HepG2 (cell line): ENCODE measurements at regions not wholly inside any gene's neighbourhood (a gene's known extent, or its start where the extent isn't known, plus 50 kb on each side); places are given as distances from the start of the nearest gene placed in this dataset.

ENCODE experiments used
- ATAC-seq: fragments of 200-7000 bp; cut with Tn5 transposase; 3 replicates; pipeline ENCODE4 v1.9.1; 2020; ENCODE audit warnings: mild to moderate bottlenecking, moderate library complexity
- BruUV-seq: library from RNA; stranded (reverse); fragments of 400-500 nt; replicated peaks from 2 replicates; lab custom pipeline; 2021; lab: Mats Ljungman, UMichigan
- CTCF ChIA-PET: fragments of 300-600 bp; formaldehyde crosslinking; extraction: SDS; loops from one replicate; lab custom pipeline; 2021; ENCODE audit warnings: low total read pairs, inconsistent platforms, low intra/inter-chr PET ratio; lab: Yijun Ruan, JAX
- POLR2A ChIA-PET: fragments of 350-600 bp; sonication (Branson Sonifier 250); formaldehyde crosslinking; loops from one replicate; lab custom pipeline; 2020; ENCODE audit warnings: antibody characterized with exemption, inconsistent platforms; lab: Yijun Ruan, JAX
- DNase-seq: peaks from one replicate; pipeline ENCODE4 v3.0.0-alpha.2; 2015; ENCODE audit warnings: low spot score
- FAIRE-seq: peaks from 3 replicates; lab custom pipeline; 2011; peaks lifted over from hg19 to GRCh38; lab: Jason Lieb, UNC
- H2AFZ ChIP-seq: one replicate; pipeline ENCODE4 v1.6.1; 2011; ENCODE audit warnings: low read length, inconsistent platforms
- H3K27ac ChIP-seq: fragments of 300-600 bp; 3 replicates; pipeline ENCODE4 v1.8.0; 2011; ENCODE audit warnings: mixed run types, mild to moderate bottlenecking, mixed read lengths, low read length, inconsistent platforms; ENCODE audit not compliant: insufficient read depth; ENCODE audit errors: extremely low read length
- H3K27me3 ChIP-seq, 2 experiments: fragments of 200-600 bp in 1 of 2; 2 replicates in 1 of 2; 3 replicates in 1 of 2; pipeline versions ENCODE4 v1.6.0 to v1.8.0; 2011; ENCODE audit warnings: low read length in 2 of 2, mild to moderate bottlenecking in 2 of 2, moderate library complexity in 2 of 2, inconsistent platforms in 1 of 2; ENCODE audit not compliant: insufficient read depth in 2 of 2, control insufficient read depth in 1 of 2
- H3K36me3 ChIP-seq, 2 experiments: fragments of 200-600 bp in 1 of 2; replicated peaks in 1 of 2; 2 replicates in 1 of 2; 3 replicates in 1 of 2; pipeline versions ENCODE4 v1.5.1 to v1.8.0; 2011; ENCODE audit warnings: low read length in 2 of 2, inconsistent platforms in 1 of 2; ENCODE audit not compliant: insufficient read depth in 2 of 2, control insufficient read depth in 1 of 2
- H3K4me1 ChIP-seq: 2 replicates; pipeline ENCODE4 v1.5.1; 2012; ENCODE audit warnings: low read length, inconsistent platforms; ENCODE audit not compliant: insufficient read depth
- H3K4me2 ChIP-seq: 2 replicates; pipeline ENCODE4 v1.6.0; 2011; ENCODE audit warnings: low read depth, low read length, inconsistent platforms
- H3K4me3 ChIP-seq, 3 experiments: fragments of 200-600 bp in 1 of 3; sonication (generic), shearing (Covaris generic) in 1 of 3; replicated peaks in 1 of 3; 2 replicates each; pipeline ENCODE4 v1.5.1; 2011 to 2016; ENCODE audit warnings: low read length in 3 of 3, inconsistent platforms in 2 of 3, low read depth in 2 of 3, mild to moderate bottlenecking in 2 of 3, control low read depth in 1 of 3, mixed read lengths in 1 of 3; ENCODE audit not compliant: insufficient read depth in 1 of 3
- H3K79me2 ChIP-seq: one replicate; pipeline ENCODE4 v1.6.1; 2011; ENCODE audit warnings: low read length, inconsistent platforms; ENCODE audit not compliant: insufficient read depth
- H3K9ac ChIP-seq: 2 replicates; pipeline ENCODE4 v1.6.0; 2011; ENCODE audit warnings: mild to moderate bottlenecking, low read depth, low read length, inconsistent platforms; ENCODE audit not compliant: insufficient read depth
- H3K9me3 ChIP-seq: 2 replicates; pipeline ENCODE4 v1.5.1; 2012; ENCODE audit warnings: mild to moderate bottlenecking, low read length
- H4K20me1 ChIP-seq: 2 replicates; pipeline ENCODE4 v1.6.0; 2011; ENCODE audit warnings: inconsistent platforms, mild to moderate bottlenecking, low read length, moderate library complexity; ENCODE audit not compliant: insufficient read depth
- ARNT2 ChIP-seq: sonication (generic); formaldehyde crosslinking; IDR thresholded peaks from 2 replicates; pipeline ENCODE4 v1.8.0; 2022; ENCODE audit warnings: mild to moderate bottlenecking, low read depth, missing genetic modification reagents, moderate library complexity
- BHLHE40 ChIP-seq: IDR thresholded peaks from 2 replicates; pipeline ENCODE4 v1.6.1; 2011; ENCODE audit warnings: low read length, improper control_type of control experiment
- MTA3 ChIP-seq: sonication (generic); formaldehyde crosslinking; IDR thresholded peaks from 2 replicates; pipeline ENCODE4 v1.4.0; 2020; ENCODE audit warnings: missing genetic modification reagents
- POGZ ChIP-seq: sonication (generic); formaldehyde crosslinking; IDR thresholded peaks from 2 replicates; pipeline ENCODE4 v1.4.0; 2020; ENCODE audit warnings: mild to moderate bottlenecking, missing genetic modification reagents
- RFX5 ChIP-seq: IDR thresholded peaks from 2 replicates; pipeline ENCODE4 v1.6.1; 2011; ENCODE audit warnings: low read depth, low read length, improper control_type of control experiment
- RFXANK ChIP-seq: IDR thresholded peaks from 2 replicates; pipeline ENCODE4 v1.6.1; 2016
- TEF ChIP-seq: sonication (generic); formaldehyde crosslinking; IDR thresholded peaks from 2 replicates; pipeline ENCODE4 v1.5.0; 2020; ENCODE audit warnings: missing genetic modification reagents
- TGIF2 ChIP-seq: IDR thresholded peaks from 2 replicates; pipeline ENCODE4 v1.6.1; 2016; ENCODE audit warnings: control low read depth, missing compliant biosample characterization
- TOE1 ChIP-seq: sonication (generic); formaldehyde crosslinking; IDR thresholded peaks from 2 replicates; pipeline ENCODE4 v1.4.0; 2020; ENCODE audit warnings: mild to moderate bottlenecking, missing genetic modification reagents
- ZBTB8A ChIP-seq: sonication (generic); formaldehyde crosslinking; IDR thresholded peaks from 2 replicates; pipeline ENCODE4 v1.4.0; 2020; ENCODE audit warnings: mild to moderate bottlenecking, low read depth, missing genetic modification reagents, borderline replicate concordance
- ZNF546 ChIP-seq: sonication (generic); formaldehyde crosslinking; conservative IDR thresholded peaks from 2 replicates; pipeline ENCODE4 v1.8.1; 2023; ENCODE audit warnings: mild to moderate bottlenecking, missing genetic modification reagents
- ZNF639 ChIP-seq: conservative IDR thresholded peaks from 2 replicates; pipeline ENCODE4 v1.6.1; 2018; ENCODE audit warnings: missing genetic modification reagents
- ZNF782 ChIP-seq: sonication (generic); formaldehyde crosslinking; IDR thresholded peaks from 2 replicates; pipeline ENCODE4 v1.4.0; 2020; ENCODE audit warnings: missing genetic modification reagents, mild to moderate bottlenecking, borderline replicate concordance
- ZSCAN5A ChIP-seq: sonication (generic); formaldehyde crosslinking; IDR thresholded peaks from 2 replicates; pipeline ENCODE4 v1.8.0; 2022; ENCODE audit warnings: mild to moderate bottlenecking, missing genetic modification reagents, borderline replicate concordance
- WGBS: methylation state at CpG from one replicate; pipeline ENCODE4 v1.1.6; 2017; ENCODE audit warnings: low lambda C conversion rate; 5-methylcytosine and 5-hydroxymethylcytosine counted together
- in situ Hi-C: cut with HindIII; loops from 2 replicates; pipeline ENCODE4 v1.10.0; 2017; ENCODE audit warnings: low pct_unique_long_range_greater_than_20kb; ENCODE audit not compliant: extremely low pct_ligation_motif_present
- intact Hi-C: fragments of 100-400 bp; cut with micrococcal nuclease; formaldehyde crosslinking; loops from one replicate; pipeline ENCODE4 v1.10.0; 2022; ENCODE audit not compliant: unreplicated experiment
- TF ChIP-seq, protein P1 (sequence below): sonication (generic); formaldehyde crosslinking; IDR thresholded peaks from 2 replicates; pipeline ENCODE4 v1.8.1; 2022; ENCODE audit warnings: mild to moderate bottlenecking, missing genetic modification reagents
- TF ChIP-seq, protein P2 (sequence below): sonication (generic); formaldehyde crosslinking; IDR thresholded peaks from 2 replicates; pipeline ENCODE4 v1.4.0; 2020; ENCODE audit warnings: mild to moderate bottlenecking, low read depth, missing genetic modification reagents

GRCh38 chr13:40102360-40102727 is 446.9 kb downstream of the COG6 start:
- POLR2A ChIA-PET, result no interaction called here
- DNase-seq, result no peak
- intact Hi-C loops, result no loop called here
- WGBS, result 28% methylated on average over 3 of the region's 3 CpGs
- Histone ChIP-seq H3K27ac (no peak overlapping the region), H3K9ac (no peak overlapping the region), H3K9me3 (0 out of 2 replicates have a peak, but pooled peaks cover 3% of the 10 kb centered on the region), H3K36me3 (no peaks in the 10 kb centered on the region), H3K79me2 (no peaks in the 10 kb centered on the region), H3K4me2 (peak overlapping the region; percentile 12; the same call in 1 of the 2 replicates), H3K4me1 (peaks cover 17% of the 10 kb centered on the region), H4K20me1 (no peaks in the 10 kb centered on the region), H2AFZ (no peak overlapping the region), H3K4me3 (no peak overlapping the region), H3K27me3 (peaks cover 1 to 11% of the 10 kb centered on the region in 2 experiments; a peak in 2 of 5 replicates)
- TF ChIP-seq ZNF546 (CRISPR knock-in tag), result no peak
- no peak for TF ChIP-seq POGZ (CRISPR knock-in tag)
- TF ChIP-seq, protein P1, sequence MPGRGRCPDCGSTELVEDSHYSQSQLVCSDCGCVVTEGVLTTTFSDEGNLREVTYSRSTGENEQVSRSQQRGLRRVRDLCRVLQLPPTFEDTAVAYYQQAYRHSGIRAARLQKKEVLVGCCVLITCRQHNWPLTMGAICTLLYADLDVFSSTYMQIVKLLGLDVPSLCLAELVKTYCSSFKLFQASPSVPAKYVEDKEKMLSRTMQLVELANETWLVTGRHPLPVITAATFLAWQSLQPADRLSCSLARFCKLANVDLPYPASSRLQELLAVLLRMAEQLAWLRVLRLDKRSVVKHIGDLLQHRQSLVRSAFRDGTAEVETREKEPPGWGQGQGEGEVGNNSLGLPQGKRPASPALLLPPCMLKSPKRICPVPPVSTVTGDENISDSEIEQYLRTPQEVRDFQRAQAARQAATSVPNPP (CRISPR knock-in tag), result no peak
- TF ChIP-seq TOE1 (CRISPR knock-in tag), result no peak
- TF ChIP-seq ZNF639, result no peak
- TF ChIP-seq TEF (CRISPR knock-in tag), result no peak
- no peak for TF ChIP-seq ZNF782 (CRISPR knock-in tag)
- no peak for TF ChIP-seq ZBTB8A (CRISPR knock-in tag)
- TF ChIP-seq RFXANK (CRISPR knock-in tag), result no peak
- TF ChIP-seq, protein P2, sequence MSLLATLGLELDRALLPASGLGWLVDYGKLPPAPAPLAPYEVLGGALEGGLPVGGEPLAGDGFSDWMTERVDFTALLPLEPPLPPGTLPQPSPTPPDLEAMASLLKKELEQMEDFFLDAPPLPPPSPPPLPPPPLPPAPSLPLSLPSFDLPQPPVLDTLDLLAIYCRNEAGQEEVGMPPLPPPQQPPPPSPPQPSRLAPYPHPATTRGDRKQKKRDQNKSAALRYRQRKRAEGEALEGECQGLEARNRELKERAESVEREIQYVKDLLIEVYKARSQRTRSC (CRISPR knock-in tag), result no peak
- no peak for TF ChIP-seq RFX5
- no peak for TF ChIP-seq ARNT2
- no peak for TF ChIP-seq BHLHE40
- no peak for TF ChIP-seq MTA3 (CRISPR knock-in tag)
- no peak for TF ChIP-seq TGIF2 (CRISPR knock-in tag)
- TF ChIP-seq ZSCAN5A (CRISPR knock-in tag), result no peak
- CTCF ChIA-PET, result no interaction called here
- ATAC-seq, result peak; percentile 48
- in situ Hi-C loops, result no loop called here
- BruUV-seq, result no TSS peak
- FAIRE-seq, result no peak
